IPS-20b (cell line): ENCODE measurements at regions not wholly inside any gene's neighbourhood (a gene's known extent, or its start where the extent isn't known, plus 50 kb on each side); places are given as distances from the start of the nearest gene placed in this dataset.
A peak's percentile ranks its signal among the peaks of the same experiment; 100 is the strongest.
"Not testable (repeated sequence)": the region's sequence is repeated elsewhere in the genome, so short reads cannot be mapped to it uniquely, and the experiment has no call there.

ENCODE experiments used
- H3K27ac ChIP-seq: one replicate; pipeline ENCODE4 v1.5.1; 2013; ENCODE audit warnings: low read length
- H3K27me3 ChIP-seq: 2 replicates; pipeline ENCODE4 v1.6.1; 2013; ENCODE audit warnings: mild to moderate bottlenecking, low read length, inconsistent platforms; ENCODE audit not compliant: insufficient read depth
- H3K36me3 ChIP-seq: 2 replicates; pipeline ENCODE4 v1.6.1; 2013; ENCODE audit warnings: low read depth, mild to moderate bottlenecking, inconsistent platforms, low read length, moderate library complexity; ENCODE audit not compliant: insufficient read depth
- H3K4me1 ChIP-seq: 2 replicates; pipeline ENCODE4 v1.6.1; 2013; ENCODE audit warnings: mild to moderate bottlenecking, control low read depth, inconsistent platforms, low read length, moderate library complexity; ENCODE audit not compliant: insufficient read depth
- H3K4me3 ChIP-seq: 2 replicates; pipeline ENCODE4 v1.5.1; 2013; ENCODE audit warnings: mild to moderate bottlenecking, low read length, inconsistent platforms
- H3K9ac ChIP-seq: 2 replicates; pipeline ENCODE4 v1.6.1; 2013; ENCODE audit warnings: low read depth, mild to moderate bottlenecking, inconsistent platforms, low read length, moderate library complexity
- H3K9me3 ChIP-seq: 2 replicates; pipeline ENCODE4 v1.6.1; 2013; ENCODE audit warnings: mild to moderate bottlenecking, low read depth, low read length, inconsistent platforms; ENCODE audit not compliant: insufficient read depth

DNA sequence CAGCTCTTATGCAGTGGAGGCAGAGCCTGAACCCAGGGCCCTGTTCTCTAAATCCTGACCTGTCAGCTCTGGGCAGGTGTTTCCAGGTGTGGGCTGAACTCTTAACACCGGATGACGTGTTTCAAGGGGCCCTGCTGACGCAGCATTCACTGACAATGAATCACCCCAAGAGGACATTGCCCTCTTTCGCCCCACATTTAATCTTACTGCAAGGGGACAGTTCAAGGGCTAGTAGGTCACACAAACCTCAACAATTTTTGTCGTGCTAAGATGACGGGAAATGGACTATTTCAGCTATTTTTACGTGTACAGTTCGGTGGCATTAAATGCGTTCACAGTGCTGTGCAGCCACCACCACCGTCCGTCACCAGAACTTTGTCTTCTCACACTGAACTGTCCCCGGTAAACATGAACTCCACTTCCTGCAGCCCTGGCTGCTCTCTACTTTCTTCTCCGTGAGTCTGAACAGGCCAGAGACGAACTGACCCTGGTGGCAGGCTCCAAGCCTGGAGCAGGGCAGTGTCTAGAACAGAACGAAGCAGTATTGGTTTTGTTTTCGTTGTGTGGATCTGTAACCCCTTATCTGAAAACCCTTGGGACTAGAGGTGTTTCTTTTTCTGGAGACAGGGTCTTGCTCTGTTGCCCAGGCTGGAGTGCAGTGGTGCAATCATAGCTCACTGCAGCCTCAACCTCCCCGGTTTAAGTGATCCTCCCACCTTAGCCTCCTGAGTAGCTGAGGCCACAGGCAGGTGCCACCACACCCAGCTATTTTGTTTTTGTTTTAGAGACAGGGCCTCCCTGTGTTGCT, 88.4 kb upstream of the CIBAR2 start:
- Histone ChIP-seq H3K9me3 (no peaks in the 10 kb centered on the region), H3K36me3 (no peaks in the 10 kb centered on the region), H3K4me3 (no peak overlapping the region), H3K27me3 (no peaks in the 10 kb centered on the region), H3K27ac (no peak overlapping the region), H3K4me1 (peaks cover 12% of the 10 kb centered on the region; the same call in 1 of the 2 replicates), H3K9ac (no peak overlapping the region)

DNA sequence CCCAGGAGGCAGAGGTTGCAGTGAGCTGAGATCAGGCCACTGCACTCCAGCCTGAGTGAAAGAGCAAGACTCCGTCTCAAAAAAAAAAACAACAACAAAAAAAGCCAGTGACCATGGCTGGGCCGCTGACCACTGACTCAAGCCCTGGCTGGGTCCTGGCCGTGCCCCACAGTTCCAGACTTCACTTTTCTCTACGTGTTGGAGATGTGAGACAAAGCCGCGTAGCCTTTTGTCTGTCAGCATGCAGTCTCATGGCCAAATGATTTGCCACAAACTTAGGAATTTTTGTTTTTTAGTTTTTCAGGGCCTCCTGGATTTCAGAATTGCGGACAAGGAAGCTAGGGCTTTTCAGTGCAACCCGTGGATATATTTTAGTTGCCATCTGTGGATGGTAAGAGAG, 89.3 kb upstream of the CIBAR2 start:
- no peak overlapping the region for H3K4me3 ChIP-seq
- peak overlapping the region; percentile 59; the same call in 1 of the 2 replicates for H3K9ac ChIP-seq
- no peaks in the 10 kb centered on the region for H3K36me3 ChIP-seq
- no peaks in the 10 kb centered on the region for H3K27me3 ChIP-seq
- H3K9me3 ChIP-seq, result no peaks in the 10 kb centered on the region
- peaks cover 17% of the 10 kb centered on the region; the same call in 1 of the 2 replicates for H3K4me1 ChIP-seq
- H3K27ac ChIP-seq, result peak overlapping the region; percentile 16

DNA sequence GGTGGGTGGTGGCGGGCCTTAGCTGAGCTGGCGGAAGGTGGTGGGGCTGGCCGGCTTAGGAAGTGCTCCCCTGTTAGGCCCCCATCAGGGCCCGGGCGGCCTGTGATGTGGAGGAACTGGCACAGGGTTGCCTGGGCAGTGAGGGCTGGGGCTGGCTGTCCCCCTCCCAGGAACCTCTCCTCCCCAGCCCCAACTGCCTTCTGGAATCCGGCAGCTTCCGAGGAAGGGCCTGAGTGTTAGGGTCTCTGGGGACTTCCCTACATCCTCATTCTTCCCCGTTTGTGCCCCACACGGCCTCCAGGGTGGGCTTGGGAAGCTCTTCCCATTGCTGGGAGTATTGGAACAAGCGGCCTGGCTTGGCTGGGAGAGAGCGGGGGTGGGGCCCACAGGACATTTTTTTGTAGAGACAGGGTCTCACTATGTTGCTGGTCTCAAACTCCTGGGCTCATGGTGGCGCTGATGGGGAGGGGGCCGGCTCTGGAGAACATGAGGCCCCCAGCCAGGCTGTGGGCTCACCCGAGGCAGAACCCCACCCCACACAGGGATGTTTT, 89.9 kb upstream of the CIBAR2 start:
- Histone ChIP-seq H3K9me3 (no peaks in the 10 kb centered on the region), H3K27me3 (no peaks in the 10 kb centered on the region), H3K36me3 (no peaks in the 10 kb centered on the region), H3K4me1 (peaks cover 20% of the 10 kb centered on the region; the same call in 1 of the 2 replicates), H3K27ac (peak overlapping the region; percentile 53), H3K4me3 (no peak overlapping the region), H3K9ac (peak overlapping the region; percentile 59; the same call in 1 of the 2 replicates)

DNA sequence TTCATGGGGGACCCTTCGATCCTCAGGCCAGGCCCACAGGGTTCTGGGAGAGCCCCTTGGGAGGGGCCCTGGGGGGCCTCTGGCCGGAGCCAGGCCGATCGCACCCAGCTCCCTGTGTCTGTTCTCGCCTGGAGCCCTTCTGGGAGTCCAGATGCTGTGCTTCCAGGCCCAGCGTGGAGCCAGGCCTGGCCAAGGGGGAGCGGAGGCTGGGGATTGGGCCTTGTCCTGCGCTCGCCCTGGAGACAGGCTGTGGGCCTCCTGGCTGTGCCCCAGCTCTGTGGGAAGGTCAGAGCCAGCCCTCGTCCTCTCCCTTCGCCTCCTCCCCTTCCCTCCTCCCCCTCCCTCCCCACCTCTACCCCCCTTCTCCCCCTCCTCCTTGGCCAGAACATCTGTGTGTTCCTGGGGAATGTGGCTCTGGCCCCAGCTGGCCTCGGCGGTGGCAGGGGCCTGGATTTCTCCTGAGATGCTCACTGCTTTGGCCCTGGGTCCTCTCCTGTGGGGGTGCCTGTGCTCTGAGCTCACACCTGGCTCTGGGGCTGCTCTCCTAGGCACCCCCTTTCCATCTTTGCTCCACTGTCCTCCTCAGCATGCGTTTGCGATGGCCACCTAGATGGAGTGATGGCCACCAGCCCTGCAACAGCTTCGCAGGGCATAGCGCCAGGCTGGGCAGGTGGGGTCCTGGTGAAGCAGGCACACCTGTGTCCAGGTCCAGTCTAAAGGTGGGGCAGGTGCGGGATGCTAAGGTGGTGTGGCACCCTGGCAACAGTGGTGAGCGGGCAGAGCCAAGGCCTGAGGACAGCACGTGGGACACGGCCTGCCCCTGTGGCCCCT, 90.6 kb upstream of the CIBAR2 start:
- Histone ChIP-seq H3K4me3 (no peak overlapping the region), H3K4me1 (peaks cover 23% of the 10 kb centered on the region; the same call in 1 of the 2 replicates), H3K27ac (peak overlapping the region; percentile 53), H3K36me3 (no peaks in the 10 kb centered on the region), H3K27me3 (no peaks in the 10 kb centered on the region), H3K9ac (peak overlapping the region; percentile 59; the same call in 1 of the 2 replicates), H3K9me3 (no peaks in the 10 kb centered on the region)

DNA sequence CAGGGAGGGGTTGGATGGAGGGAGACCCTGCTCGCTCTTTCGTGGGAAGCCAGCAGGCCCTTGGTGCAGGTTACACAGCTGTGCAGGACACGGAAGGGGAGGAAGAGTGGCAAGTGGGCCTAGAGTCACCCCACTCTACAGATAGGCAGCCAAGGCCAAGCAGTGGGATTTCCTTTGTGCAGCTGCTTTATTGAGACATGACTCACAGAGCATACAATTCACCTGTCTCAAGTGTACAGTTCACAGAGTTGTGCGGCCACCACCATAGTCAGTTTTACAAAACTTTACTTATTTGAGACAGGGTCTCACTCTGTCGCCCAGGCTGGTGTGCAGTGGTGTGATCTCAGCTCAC, 91.2 kb upstream of the CIBAR2 start:
- Histone ChIP-seq H3K9ac (no peak overlapping the region), H3K9me3 (no peaks in the 10 kb centered on the region), H3K36me3 (no peaks in the 10 kb centered on the region), H3K27me3 (no peaks in the 10 kb centered on the region), H3K27ac (no peak overlapping the region), H3K4me3 (no peak overlapping the region), H3K4me1 (peaks cover 23% of the 10 kb centered on the region; the same call in 1 of the 2 replicates)

DNA sequence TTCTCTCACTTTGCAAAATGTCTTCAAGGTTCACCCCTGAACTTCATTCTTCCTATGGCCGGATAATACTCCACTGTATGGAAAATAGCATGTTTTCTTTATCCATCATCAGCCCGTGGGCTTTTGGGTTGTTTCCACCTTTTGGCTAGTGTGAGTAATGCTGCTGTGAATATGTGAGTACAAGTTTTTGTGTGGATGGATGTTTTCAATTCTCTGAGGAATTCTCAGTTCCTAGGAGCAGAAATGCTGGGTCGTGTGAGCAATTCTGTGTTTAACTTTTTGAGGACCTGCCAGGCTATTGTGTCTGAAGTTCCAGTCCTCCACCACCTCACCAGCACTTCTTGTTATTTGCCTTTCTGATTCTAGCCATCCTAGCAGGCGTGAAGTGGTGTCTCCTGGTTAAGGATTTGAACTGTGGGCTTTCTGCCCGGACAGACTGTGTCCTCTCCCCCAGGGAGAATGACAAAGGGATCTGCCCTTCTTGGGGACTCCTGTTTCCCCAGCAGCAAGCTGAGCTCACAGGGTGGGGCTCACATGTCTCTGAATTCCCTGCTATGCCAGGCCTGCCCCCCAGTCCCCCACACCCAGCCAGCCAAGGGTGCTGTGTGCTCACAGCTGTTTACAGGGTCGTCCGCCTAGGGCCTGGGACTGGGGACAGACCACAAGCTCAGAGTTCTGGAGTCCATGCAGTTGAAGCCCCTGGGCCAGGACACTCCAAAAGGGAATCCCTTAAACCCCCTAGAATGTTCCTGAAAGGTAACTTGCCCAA, 92.2 kb upstream of the CIBAR2 start:
- H3K4me3 ChIP-seq, result no peak overlapping the region
- H3K27me3 ChIP-seq, result no peaks in the 10 kb centered on the region
- peaks cover 23% of the 10 kb centered on the region; the same call in 1 of the 2 replicates for H3K4me1 ChIP-seq
- no peaks in the 10 kb centered on the region for H3K36me3 ChIP-seq
- no peak overlapping the region for H3K27ac ChIP-seq
- no peak overlapping the region for H3K9ac ChIP-seq
- H3K9me3 ChIP-seq, result no peaks in the 10 kb centered on the region

DNA sequence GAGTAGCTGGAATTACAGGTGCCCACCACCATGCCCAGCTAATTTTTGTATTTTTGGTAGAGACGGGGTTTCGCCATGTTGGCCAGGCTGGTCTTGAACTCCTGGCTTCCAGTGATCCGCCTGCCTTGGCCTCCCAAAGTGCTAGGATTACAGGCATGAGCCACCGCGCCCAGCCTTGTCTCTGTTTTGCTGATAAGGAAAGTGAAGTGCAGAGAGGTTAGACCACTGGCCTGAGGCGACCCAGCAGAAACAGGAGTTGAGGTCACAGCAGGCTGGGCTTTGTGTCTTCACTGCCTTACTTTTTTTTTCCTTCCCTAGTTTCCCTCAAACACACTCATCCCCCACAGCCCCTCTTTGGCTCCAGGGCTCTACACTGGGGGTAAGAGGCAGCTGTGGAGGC, 93.0 kb upstream of the CIBAR2 start:
- H3K27ac ChIP-seq, H3K36me3 ChIP-seq, H3K9me3 ChIP-seq, H3K27me3 ChIP-seq, H3K4me3 ChIP-seq, H3K9ac ChIP-seq: not testable (repeated sequence)
- peaks cover 29% of the 10 kb centered on the region for H3K4me1 ChIP-seq

- peaks cover 29% of the 10 kb centered on the region for H3K4me1 ChIP-seq
- no peaks in the 10 kb centered on the region for H3K36me3 ChIP-seq
- H3K9ac ChIP-seq, result no peak overlapping the region; the same call in 1 of the 2 replicates
- no peaks in the 10 kb centered on the region for H3K9me3 ChIP-seq
- H3K27me3 ChIP-seq, result no peaks in the 10 kb centered on the region
- H3K27ac ChIP-seq, result peak overlapping the region; percentile 42
- H3K4me3 ChIP-seq, result no peak overlapping the region
These were observed 93.6 kb upstream of the CIBAR2 start for GRCh38 chr16:85205747-85206471.

- H3K9me3 ChIP-seq, result no peaks in the 10 kb centered on the region
- H3K27ac ChIP-seq, result peak overlapping the region; percentile 34
- no peak overlapping the region; the same call in 1 of the 2 replicates for H3K9ac ChIP-seq
- peaks cover 26% of the 10 kb centered on the region for H3K4me1 ChIP-seq
- no peak overlapping the region for H3K4me3 ChIP-seq
- H3K36me3 ChIP-seq, result no peaks in the 10 kb centered on the region
- no peaks in the 10 kb centered on the region for H3K27me3 ChIP-seq
These were observed 94.4 kb upstream of the CIBAR2 start for GRCh38 chr16:85206472-85207356.

DNA sequence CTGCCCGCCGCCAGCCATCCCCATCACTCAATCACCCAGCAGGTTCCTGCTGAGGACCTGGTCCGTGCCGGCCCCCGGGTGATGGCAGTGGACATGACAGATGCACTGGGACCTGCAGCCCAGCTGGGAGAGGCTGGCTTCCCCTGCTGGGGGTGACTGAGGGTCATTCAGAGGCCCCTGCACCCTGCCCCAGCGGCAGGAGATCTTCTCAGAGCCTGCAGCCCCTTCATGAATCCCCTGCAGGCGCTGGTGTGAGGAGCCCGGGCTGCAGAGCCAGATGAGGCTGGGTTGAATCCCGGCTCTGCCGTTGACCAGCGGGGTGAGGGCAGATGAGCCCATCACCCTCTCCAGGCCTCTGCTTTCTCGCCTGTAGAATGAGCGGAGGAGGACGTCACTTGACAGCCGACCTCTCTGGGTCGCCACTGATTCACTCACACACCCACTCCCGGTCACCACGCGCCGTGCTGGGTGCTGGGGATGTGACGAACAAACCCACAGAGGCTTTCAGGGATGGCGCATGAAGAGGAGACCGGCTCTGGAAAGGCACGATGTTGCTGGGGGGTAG, 95.2 kb upstream of the CIBAR2 start:
- Histone ChIP-seq H3K9ac (no peak overlapping the region), H3K4me3 (no peak overlapping the region), H3K36me3 (no peaks in the 10 kb centered on the region), H3K4me1 (peaks cover 19% of the 10 kb centered on the region), H3K27me3 (no peaks in the 10 kb centered on the region), H3K9me3 (no peaks in the 10 kb centered on the region), H3K27ac (no peak overlapping the region)
